ENCODE measurements at regions not wholly inside any gene's neighbourhood (a gene's known extent, or its start where the extent isn't known, plus 50 kb on each side); places are given as distances from the start of the nearest gene placed in this dataset.

DNA sequence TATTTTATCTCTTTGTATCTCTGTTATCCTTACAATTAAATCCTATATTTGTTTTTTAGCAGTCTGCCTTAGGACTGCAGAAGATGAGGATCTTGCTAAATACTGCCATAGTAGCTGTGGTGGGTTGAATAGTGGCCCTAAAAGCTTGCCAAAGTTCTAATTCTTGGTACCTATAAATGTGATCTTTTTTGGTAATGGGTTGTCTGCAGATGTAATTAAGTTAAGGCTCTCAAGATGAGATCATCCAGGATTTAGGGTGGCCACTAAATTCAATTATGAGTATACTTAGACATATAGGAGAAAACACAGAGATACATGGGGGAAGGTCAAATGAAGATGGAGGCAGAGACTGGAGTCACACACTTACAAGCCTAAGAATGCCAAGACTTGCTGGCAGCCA lies 1753.7 kb downstream of the RPA4 start:
- TF ChIP-seq CTCF (IDR thresholded peaks at IDR 0.05): no peak
- no peak for DNase-seq
- Histone ChIP-seq H3K9me3 (peaks cover 0 to 6% (median 0%) of the 10 kb centered on the region in 3 donors), H3K27ac (no peak overlapping the region), H3K4me1 (no peaks in the 10 kb centered on the region), H3K36me3 (no peaks in the 10 kb centered on the region), H3K4me3 (no peak overlapping the region), H3K27me3 (no peaks in the 10 kb centered on the region)
- intact Hi-C loops (cut with DNase I; ENCODE audit: low total_unique reads): no loop called here

GRCh38 chrX:98646351-98646750 lies 1762.6 kb downstream of the RPA4 start:
- intact Hi-C loops (cut with DNase I; ENCODE audit: low total_unique reads): no loop called here
- Histone ChIP-seq H3K27ac (no peak overlapping the region), H3K27me3 (no peaks in the 10 kb centered on the region), H3K4me1 (no peaks in the 10 kb centered on the region), H3K4me3 (no peak overlapping the region), H3K36me3 (no peaks in the 10 kb centered on the region), H3K9me3 (no peaks in the 10 kb centered on the region)
- no peak for DNase-seq
- TF ChIP-seq CTCF (IDR thresholded peaks at IDR 0.05): no peak

DNA sequence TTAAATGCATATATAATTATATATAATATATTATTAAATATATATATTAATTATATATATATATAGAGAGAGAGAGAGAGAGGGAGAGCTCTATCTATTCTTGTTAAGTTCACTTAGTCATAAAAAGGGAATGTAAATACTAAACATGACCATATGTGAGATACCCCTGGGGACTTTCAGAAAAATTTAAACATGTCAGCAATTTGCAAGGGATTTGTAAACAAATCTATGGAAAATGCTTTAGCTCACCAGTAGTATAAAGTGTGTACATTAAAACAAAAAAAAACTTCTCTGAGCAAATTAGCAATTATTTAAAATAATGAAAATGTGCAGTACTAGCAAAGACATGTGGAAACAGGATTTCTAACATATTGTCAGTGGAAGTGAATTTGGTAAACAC lies 1755.5 kb downstream of the PCDH19 start:
- TF ChIP-seq CTCF (IDR thresholded peaks at IDR 0.05): no peak
- Histone ChIP-seq H3K4me3 (no peak overlapping the region), H3K4me1 (no peaks in the 10 kb centered on the region), H3K9me3 (no peaks in the 10 kb centered on the region), H3K27me3 (no peaks in the 10 kb centered on the region), H3K36me3 (no peaks in the 10 kb centered on the region), H3K27ac (no peak overlapping the region)
- DNase-seq: no peak
- intact Hi-C loops (cut with DNase I; ENCODE audit: low total_unique reads): no loop called here

Data from tibial artery (tissue), 4 donors.